ENCODE measurements at regions not wholly inside any gene's neighbourhood (a gene's known extent, or its start where the extent isn't known, plus 50 kb on each side); places are given as distances from the start of the nearest gene placed in this dataset.

DNA sequence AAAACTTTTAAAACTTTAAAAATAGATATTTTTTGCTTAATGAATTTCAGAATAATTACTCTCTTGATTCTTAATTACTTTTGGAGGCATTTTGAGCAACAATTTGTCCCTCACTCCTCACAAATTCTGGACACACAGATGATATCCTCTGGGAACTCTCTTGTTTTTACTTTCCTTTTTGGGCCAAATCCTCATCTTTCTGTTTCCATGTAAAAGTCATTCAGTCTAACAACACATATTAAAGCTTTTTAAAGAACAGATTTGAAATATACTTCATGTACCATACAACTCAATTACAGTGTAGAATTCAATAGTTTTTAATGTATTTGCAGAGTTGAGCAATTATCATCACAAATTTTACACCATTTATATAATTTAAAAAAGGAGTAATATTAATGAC lies 983.1 kb downstream of the STIM2 start:
- no peaks in the 10 kb centered on the region for H4K20me1 ChIP-seq (ENCODE audit: insufficient read depth)
- H3K9me2 ChIP-seq (ENCODE audit: insufficient read depth) = no peaks in the 10 kb centered on the region
- no peaks in the 10 kb centered on the region for H3K36me3 ChIP-seq (ENCODE audit: low read depth)
- no peaks in the 10 kb centered on the region for H3K27me3 ChIP-seq (replicated peaks; ENCODE audit: insufficient read depth)
- H2AFZ ChIP-seq = no peak overlapping the region
- no peaks in the 10 kb centered on the region for H3K4me1 ChIP-seq (ENCODE audit: insufficient read depth)
- H3K79me2 ChIP-seq (ENCODE audit: insufficient read depth) = no peaks in the 10 kb centered on the region
- H3K27ac ChIP-seq = no peak overlapping the region
- in situ Hi-C loops (cut with MboI) = no loop called here
- no peak for DNase-seq
- no peaks in the 10 kb centered on the region for H3K9me3 ChIP-seq (ENCODE audit: low read depth)
- no peak overlapping the region for H3K9ac ChIP-seq
- TF ChIP-seq EZH2phosphoT487 (IDR thresholded peaks at IDR 0.05; ENCODE audit: insufficient read depth, low read depth) = no peak
- TF ChIP-seq EZH2 (IDR thresholded peaks at IDR 0.05; ENCODE audit: insufficient read depth, poor library complexity, severe bottlenecking) = no peak
- no peak overlapping the region for H3K4me2 ChIP-seq (ENCODE audit: unreplicated experiment)
- no peak overlapping the region for H3K4me3 ChIP-seq
- no peaks in the 10 kb centered on the region for H3F3A ChIP-seq (ENCODE audit: insufficient read depth)

GRCh38 chr4:27844376-27844775 lies 983.7 kb downstream of the STIM2 start:
- no peaks in the 10 kb centered on the region for H3K27me3 ChIP-seq (replicated peaks; ENCODE audit: insufficient read depth)
- H2AFZ ChIP-seq = no peak overlapping the region
- H3F3A ChIP-seq (ENCODE audit: insufficient read depth) = no peaks in the 10 kb centered on the region
- in situ Hi-C loops (cut with MboI) = no loop called here
- no peaks in the 10 kb centered on the region for H3K4me1 ChIP-seq (ENCODE audit: insufficient read depth)
- no peak overlapping the region for H3K4me2 ChIP-seq (ENCODE audit: unreplicated experiment)
- no peak overlapping the region for H3K27ac ChIP-seq
- 6 to 7% methylated on average over 2 of the region's 2 CpGs for WGBS, 2 experiments (ENCODE audit: low coverage in 1 of 2, low lambda C conversion rate in 2 of 2, missing lambda C conversion rate in 2 of 2)
- H3K4me3 ChIP-seq = no peak overlapping the region
- no peaks in the 10 kb centered on the region for H3K9me3 ChIP-seq (ENCODE audit: low read depth)
- no peak overlapping the region for H3K9ac ChIP-seq
- H3K9me2 ChIP-seq (ENCODE audit: insufficient read depth) = no peaks in the 10 kb centered on the region
- no peaks in the 10 kb centered on the region for H4K20me1 ChIP-seq (ENCODE audit: insufficient read depth)
- no peaks in the 10 kb centered on the region for H3K79me2 ChIP-seq (ENCODE audit: insufficient read depth)
- no peaks in the 10 kb centered on the region for H3K36me3 ChIP-seq (ENCODE audit: low read depth)
- TF ChIP-seq EZH2 (IDR thresholded peaks at IDR 0.05; ENCODE audit: insufficient read depth, poor library complexity, severe bottlenecking) = no peak
- TF ChIP-seq EZH2phosphoT487 (IDR thresholded peaks at IDR 0.05; ENCODE audit: insufficient read depth, low read depth) = no peak
- DNase-seq = no peak

DNA sequence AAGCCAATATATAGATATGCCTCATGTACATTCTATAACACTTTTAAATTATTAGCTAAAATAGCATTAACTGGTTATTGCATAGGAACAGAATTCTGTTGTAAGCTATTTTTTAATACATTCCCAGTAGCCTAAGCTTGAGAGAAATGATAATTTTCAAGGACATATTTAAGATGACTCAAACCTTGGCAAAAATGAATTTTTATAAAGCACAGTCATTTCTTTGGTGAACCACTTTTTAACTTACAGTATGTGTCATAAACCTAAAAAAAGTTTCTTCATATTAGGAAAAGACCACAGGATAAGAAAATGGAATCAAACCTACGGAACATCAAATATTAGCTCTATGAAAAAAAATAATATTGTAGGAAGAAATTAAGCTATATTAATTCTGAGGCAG lies 986.3 kb downstream of the STIM2 start:
- H3K9me3 ChIP-seq (ENCODE audit: low read depth) = no peaks in the 10 kb centered on the region
- 22 to 41% methylated on average over 1 of the region's 1 CpG for WGBS, 2 experiments (ENCODE audit: low coverage in 1 of 2, low lambda C conversion rate in 2 of 2, missing lambda C conversion rate in 2 of 2)
- no peaks in the 10 kb centered on the region for H3K9me2 ChIP-seq (ENCODE audit: insufficient read depth)
- H3K79me2 ChIP-seq (ENCODE audit: insufficient read depth) = no peaks in the 10 kb centered on the region
- H3K27me3 ChIP-seq (replicated peaks; ENCODE audit: insufficient read depth) = no peaks in the 10 kb centered on the region
- H3K36me3 ChIP-seq (ENCODE audit: low read depth) = no peaks in the 10 kb centered on the region
- H3K4me3 ChIP-seq = no peak overlapping the region
- H3F3A ChIP-seq (ENCODE audit: insufficient read depth) = no peaks in the 10 kb centered on the region
- TF ChIP-seq EZH2phosphoT487 (IDR thresholded peaks at IDR 0.05; ENCODE audit: insufficient read depth, low read depth) (no peak), EZH2 (IDR thresholded peaks at IDR 0.05; ENCODE audit: insufficient read depth, poor library complexity, severe bottlenecking) (no peak)
- no peaks in the 10 kb centered on the region for H4K20me1 ChIP-seq (ENCODE audit: insufficient read depth)
- DNase-seq = no peak
- in situ Hi-C loops (cut with MboI) = no loop called here
- no peak overlapping the region for H2AFZ ChIP-seq
- H3K4me1 ChIP-seq (ENCODE audit: insufficient read depth) = no peaks in the 10 kb centered on the region
- H3K27ac ChIP-seq = no peak overlapping the region
- no peak overlapping the region for H3K4me2 ChIP-seq (ENCODE audit: unreplicated experiment)
- no peak overlapping the region for H3K9ac ChIP-seq

DNA sequence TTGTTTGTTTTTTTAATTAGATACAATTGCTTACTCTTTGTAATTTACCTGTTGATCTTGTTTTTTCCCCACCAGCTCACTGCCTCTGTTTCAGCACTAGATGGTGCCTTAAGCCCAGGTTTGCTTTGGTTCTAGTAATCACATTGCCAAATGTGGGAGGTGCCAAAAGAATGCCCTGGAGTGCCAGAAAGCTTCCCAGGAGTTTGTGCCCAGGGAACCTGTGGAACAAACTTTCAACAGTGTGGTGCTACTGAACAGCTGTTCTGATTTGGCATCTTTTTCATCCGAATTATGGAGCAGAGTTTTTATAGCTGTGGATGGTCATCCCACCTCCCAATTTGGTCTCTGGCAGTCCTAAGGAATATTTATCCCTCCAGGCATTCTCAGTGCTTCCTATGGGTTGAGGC lies 1000.7 kb downstream of the STIM2 start:
- Histone ChIP-seq H4K20me1 (ENCODE audit: insufficient read depth) (no peaks in the 10 kb centered on the region), H3K9me3 (ENCODE audit: low read depth) (no peaks in the 10 kb centered on the region), H3K9ac (no peak overlapping the region), H3K4me1 (ENCODE audit: insufficient read depth) (no peaks in the 10 kb centered on the region), H2AFZ (no peak overlapping the region), H3K4me3 (no peak overlapping the region), H3K27ac (no peak overlapping the region), H3K9me2 (ENCODE audit: insufficient read depth) (no peaks in the 10 kb centered on the region), H3K36me3 (ENCODE audit: low read depth) (no peaks in the 10 kb centered on the region), H3K79me2 (ENCODE audit: insufficient read depth) (no peaks in the 10 kb centered on the region), H3F3A (ENCODE audit: insufficient read depth) (no peaks in the 10 kb centered on the region), H3K4me2 (ENCODE audit: unreplicated experiment) (no peak overlapping the region), H3K27me3 (replicated peaks; ENCODE audit: insufficient read depth) (no peaks in the 10 kb centered on the region)
- in situ Hi-C loops (cut with MboI) = no loop called here
- no peak for TF ChIP-seq EZH2 (IDR thresholded peaks at IDR 0.05; ENCODE audit: insufficient read depth, poor library complexity, severe bottlenecking)
- TF ChIP-seq EZH2phosphoT487 (IDR thresholded peaks at IDR 0.05; ENCODE audit: insufficient read depth, low read depth) = no peak
- WGBS, 2 experiments (ENCODE audit: low coverage in 1 of 2, low lambda C conversion rate in 2 of 2, missing lambda C conversion rate in 2 of 2) = 10 to 17% methylated on average over 1 of the region's 1 CpG
- DNase-seq = peak; percentile 46

DNA sequence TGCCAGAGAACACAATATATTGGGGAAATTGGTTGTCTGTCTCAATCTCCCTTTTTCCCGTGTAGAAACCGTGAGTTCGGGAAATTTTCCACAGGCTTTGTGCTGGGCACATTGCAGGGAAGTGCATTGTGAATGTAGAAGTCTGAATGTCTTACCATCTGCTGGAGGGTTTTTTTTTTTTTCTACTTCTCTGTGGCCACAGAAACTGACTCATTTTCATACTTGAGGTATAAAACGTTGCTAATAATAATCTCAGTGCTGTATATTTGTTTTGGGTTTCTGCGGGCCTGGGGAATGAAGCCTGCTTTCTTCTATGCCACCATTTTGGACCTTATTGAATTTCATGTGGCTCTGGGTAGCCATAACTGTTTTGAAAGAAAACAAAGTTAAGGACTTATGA lies 1001.2 kb downstream of the STIM2 start:
- no peaks in the 10 kb centered on the region for H3K9me2 ChIP-seq (ENCODE audit: insufficient read depth)
- in situ Hi-C loops (cut with MboI) = no loop called here
- H3K27me3 ChIP-seq (replicated peaks; ENCODE audit: insufficient read depth) = no peaks in the 10 kb centered on the region
- H3K4me2 ChIP-seq (ENCODE audit: unreplicated experiment) = no peak overlapping the region
- no peaks in the 10 kb centered on the region for H3F3A ChIP-seq (ENCODE audit: insufficient read depth)
- H3K36me3 ChIP-seq (ENCODE audit: low read depth) = no peaks in the 10 kb centered on the region
- no peaks in the 10 kb centered on the region for H3K4me1 ChIP-seq (ENCODE audit: insufficient read depth)
- no peak overlapping the region for H2AFZ ChIP-seq
- peak; percentile 2 for DNase-seq
- TF ChIP-seq EZH2phosphoT487 (IDR thresholded peaks at IDR 0.05; ENCODE audit: insufficient read depth, low read depth) (no peak), EZH2 (IDR thresholded peaks at IDR 0.05; ENCODE audit: insufficient read depth, poor library complexity, severe bottlenecking) (no peak)
- H3K27ac ChIP-seq = no peak overlapping the region
- H3K4me3 ChIP-seq = no peak overlapping the region
- H3K9me3 ChIP-seq (ENCODE audit: low read depth) = no peaks in the 10 kb centered on the region
- H3K79me2 ChIP-seq (ENCODE audit: insufficient read depth) = no peaks in the 10 kb centered on the region
- no peaks in the 10 kb centered on the region for H4K20me1 ChIP-seq (ENCODE audit: insufficient read depth)
- H3K9ac ChIP-seq = no peak overlapping the region
- WGBS, 2 experiments (ENCODE audit: low coverage in 1 of 2, low lambda C conversion rate in 2 of 2, missing lambda C conversion rate in 2 of 2) = 22 to 37% methylated on average over 5 of the region's 5 CpGs
